IMR-90 (cell line): ENCODE measurements at regions not wholly inside any gene's neighbourhood (a gene's known extent, or its start where the extent isn't known, plus 50 kb on each side); places are given as distances from the start of the nearest gene placed in this dataset.

Experiments
- ATAC-seq: fragments of 200-7000 bp; cut with Tn5 transposase; 2 replicates; pipeline ENCODE4 v1.9.1; 2020; ENCODE audit warnings: low read depth, mild to moderate bottlenecking, moderate library complexity
- BruUV-seq: library from RNA; stranded (reverse); fragments of 400-500 nt; replicated peaks from 2 replicates; lab custom pipeline; 2021; lab: Mats Ljungman, UMichigan
- CTCF ChIA-PET: fragments of 300-600 bp; formaldehyde crosslinking; extraction: SDS; loops from one replicate; lab custom pipeline; 2021; ENCODE audit warnings: antibody characterized with exemption; lab: Yijun Ruan, JAX
- POLR2A ChIA-PET: fragments of 300-600 bp; sonication (Branson Sonifier 250); formaldehyde crosslinking; loops from one replicate; lab custom pipeline; 2022; ENCODE audit warnings: antibody characterized with exemption; ENCODE audit not compliant: unreplicated experiment; lab: Charles Lee
- DNase-seq: peaks from one replicate; pipeline ENCODE4 v3.0.0; 2013
- H2AFZ ChIP-seq: replicated peaks from 2 replicates; pipeline ENCODE3; 2013; ENCODE audit warnings: low read length, mild to moderate bottlenecking; ENCODE audit not compliant: poor library complexity
- H2AK5ac ChIP-seq: 2 replicates; pipeline ENCODE4 v1.6.1; 2013; ENCODE audit warnings: low read depth, low read length, inconsistent platforms
- H2AK9ac ChIP-seq: replicated peaks from 2 replicates; pipeline ENCODE3; 2013; ENCODE audit warnings: mild to moderate bottlenecking, low read depth, low read length, moderate library complexity; ENCODE audit not compliant: poor library complexity
- H2BK120ac ChIP-seq: 2 replicates; pipeline ENCODE4 v1.6.1; 2013; ENCODE audit warnings: low read depth, low read length, inconsistent platforms
- H2BK15ac ChIP-seq: 3 replicates; pipeline ENCODE4 v1.6.1; 2013; ENCODE audit warnings: low read depth, low read length, inconsistent platforms
- H2BK20ac ChIP-seq: 2 replicates; pipeline ENCODE4 v1.6.1; 2013; ENCODE audit warnings: low read depth, mild to moderate bottlenecking, inconsistent platforms, low read length, moderate library complexity
- H2BK5ac ChIP-seq: 2 replicates; pipeline ENCODE4 v1.6.1; 2013; ENCODE audit warnings: mild to moderate bottlenecking, low read depth, low read length, inconsistent platforms; ENCODE audit not compliant: poor library complexity, severe bottlenecking
- H3K14ac ChIP-seq: replicated peaks from 2 replicates; pipeline ENCODE4 v1.6.1; 2013; ENCODE audit warnings: low read depth, low read length, inconsistent platforms
- H3K18ac ChIP-seq: 2 replicates; pipeline ENCODE4 v1.6.1; 2013; ENCODE audit warnings: low read depth, low read length, control low read depth
- H3K23ac ChIP-seq: 2 replicates; pipeline ENCODE4 v1.6.1; 2013; ENCODE audit warnings: low read depth, low read length, inconsistent platforms
- H3K27ac ChIP-seq: 2 replicates; pipeline ENCODE4 v1.5.1; 2013; ENCODE audit warnings: mild to moderate bottlenecking, control low read depth, low read length; ENCODE audit not compliant: insufficient read depth
- H3K27me3 ChIP-seq: 2 replicates; pipeline ENCODE4 v1.6.1; 2013; ENCODE audit warnings: low read length; ENCODE audit not compliant: control insufficient read depth, insufficient read depth
- H3K36me3 ChIP-seq: 2 replicates; pipeline ENCODE4 v1.6.1; 2013; ENCODE audit warnings: low read length, mixed read lengths; ENCODE audit not compliant: control insufficient read depth, insufficient read depth
- H3K4ac ChIP-seq: 2 replicates; pipeline ENCODE4 v1.6.1; 2013; ENCODE audit warnings: low read depth, low read length, inconsistent platforms
- H3K4me1 ChIP-seq: 2 replicates; pipeline ENCODE4 v1.6.1; 2013; ENCODE audit warnings: low read length, mixed read lengths; ENCODE audit not compliant: control insufficient read depth, insufficient read depth
- H3K4me2 ChIP-seq: 2 replicates; pipeline ENCODE4 v1.6.1; 2013; ENCODE audit warnings: low read depth, mild to moderate bottlenecking, control low read depth, low read length, moderate library complexity
- H3K4me3 ChIP-seq: 2 replicates; pipeline ENCODE4 v1.5.1; 2013; ENCODE audit warnings: low read depth, mild to moderate bottlenecking, control low read depth, low read length, moderate library complexity; ENCODE audit not compliant: insufficient read depth
- H3K56ac ChIP-seq: 2 replicates; pipeline ENCODE4 v1.6.1; 2013; ENCODE audit warnings: low read length, inconsistent platforms; ENCODE audit not compliant: insufficient read depth; ENCODE audit errors: extremely low read depth
- H3K79me1 ChIP-seq, 2 experiments: 2 replicates each; pipeline ENCODE4 v1.6.1; 2013; ENCODE audit warnings: low read length in 2 of 2, inconsistent platforms in 1 of 2, low read depth in 1 of 2
- H3K9ac ChIP-seq: 2 replicates; pipeline ENCODE4 v1.6.1; 2013; ENCODE audit warnings: low read depth, low read length, control low read depth
- H3K9me1 ChIP-seq: 2 replicates; pipeline ENCODE4 v1.6.1; 2013; ENCODE audit warnings: low read length, inconsistent platforms; ENCODE audit not compliant: insufficient read depth
- H3K9me3 ChIP-seq: 2 replicates; pipeline ENCODE4 v1.6.1; 2013; ENCODE audit warnings: low read length; ENCODE audit not compliant: control insufficient read depth, insufficient read depth
- H4K20me1 ChIP-seq: 2 replicates; pipeline ENCODE4 v1.6.1; 2013; ENCODE audit warnings: low read length, inconsistent platforms; ENCODE audit not compliant: insufficient read depth
- H4K5ac ChIP-seq: 2 replicates; pipeline ENCODE4 v1.6.1; 2013; ENCODE audit warnings: mild to moderate bottlenecking, low read depth, low read length, control low read depth
- H4K8ac ChIP-seq, 2 experiments: 2 replicates each; pipeline ENCODE4 v1.6.1; 2013; ENCODE audit warnings: low read depth in 2 of 2, low read length in 2 of 2, control low read depth in 1 of 2, inconsistent platforms in 1 of 2
- H4K91ac ChIP-seq: 2 replicates; pipeline ENCODE4 v1.6.1; 2013; ENCODE audit warnings: low read depth, low read length, inconsistent platforms; ENCODE audit not compliant: insufficient read depth
- BHLHE40 ChIP-seq: fragments of 150-350 bp; IDR thresholded peaks from 2 replicates; pipeline ENCODE4 v1.6.1; 2016; ENCODE audit warnings: mild to moderate bottlenecking, low read depth, low read length
- CEBPB ChIP-seq: IDR thresholded peaks from 2 replicates; pipeline ENCODE4 v1.6.1; 2012; ENCODE audit warnings: low read depth, low read length, improper control_type of control experiment
- CHD1 ChIP-seq: IDR thresholded peaks from 2 replicates; pipeline ENCODE4 v1.6.1; 2012; ENCODE audit warnings: low read depth, low read length, improper control_type of control experiment
- FOS ChIP-seq: fragments of 150-350 bp; IDR thresholded peaks from 2 replicates; pipeline ENCODE4 v1.6.1; 2016; ENCODE audit warnings: low read depth, low read length
- MAFK ChIP-seq: IDR thresholded peaks from 2 replicates; pipeline ENCODE4 v1.6.1; 2012; ENCODE audit warnings: low read depth, low read length, improper control_type of control experiment
- MAZ ChIP-seq: IDR thresholded peaks from 2 replicates; pipeline ENCODE4 v1.6.1; 2012; ENCODE audit warnings: low read depth, mild to moderate bottlenecking, low read length, improper control_type of control experiment, moderate library complexity, borderline replicate concordance
- MXI1 ChIP-seq: IDR thresholded peaks from 2 replicates; pipeline ENCODE4 v1.6.1; 2012; ENCODE audit warnings: low read depth, mild to moderate bottlenecking, low read length, moderate library complexity, borderline replicate concordance
- NFE2L2 ChIP-seq: fragments of 150-350 bp; IDR thresholded peaks from 2 replicates; pipeline ENCODE4 v1.6.1; 2016; ENCODE audit warnings: low read depth, mild to moderate bottlenecking, low read length
- POLR2A ChIP-seq: IDR thresholded peaks from 2 replicates; pipeline ENCODE4 v1.6.1; 2012; ENCODE audit warnings: mild to moderate bottlenecking, low read depth, low read length
- RAD21 ChIP-seq: IDR thresholded peaks from 2 replicates; pipeline ENCODE4 v1.6.1; 2012; ENCODE audit warnings: low read length, improper control_type of control experiment
- RCOR1 ChIP-seq: IDR thresholded peaks from 2 replicates; pipeline ENCODE4 v1.6.1; 2012; ENCODE audit warnings: mild to moderate bottlenecking, low read length, improper control_type of control experiment; ENCODE audit not compliant: insufficient replicate concordance
- RFX5 ChIP-seq: IDR thresholded peaks from 2 replicates; pipeline ENCODE4 v1.8.0; 2012; ENCODE audit warnings: low read depth, mild to moderate bottlenecking, low read length, moderate library complexity
- SMC3 ChIP-seq: fragments of 150-350 bp; IDR thresholded peaks from 2 replicates; pipeline ENCODE4 v1.6.1; 2016; ENCODE audit warnings: low read depth, mild to moderate bottlenecking, antibody characterized with exemption, low read length, moderate library complexity
- WGBS, 2 experiments: methylation state at CpG; one replicate each; pipeline versions ENCODE4 v1.1.5 to v1.1.7; 2013; ENCODE audit warnings: missing lambda C conversion rate in 2 of 2; ENCODE audit not compliant: insufficient read length in 1 of 2; ENCODE audit errors: extremely low coverage in 2 of 2; 5-methylcytosine and 5-hydroxymethylcytosine counted together
- dilution Hi-C: fragments of 300-500 bp; cut with HindIII; formaldehyde crosslinking; loops from one replicate; pipeline ENCODE4 v1.14.3; 2018; ENCODE audit warnings: low sequenced_read_pairs; ENCODE audit not compliant: unreplicated experiment
- in situ Hi-C: fragments of 300-500 bp; cut with MboI; formaldehyde crosslinking; loops from 3 replicates; pipeline ENCODE4 v1.14.3; 2019; ENCODE audit warnings: low sequenced_read_pairs, inconsistent platforms, mixed read lengths
- intact Hi-C: fragments of 100-400 bp; cut with micrococcal nuclease; formaldehyde crosslinking; loops from 2 replicates; pipeline ENCODE4 v1.10.0; 2022
- TF ChIP-seq, protein P1 (sequence below): fragments of 150-350 bp; IDR thresholded peaks from 2 replicates; pipeline ENCODE4 v1.6.1; 2016; ENCODE audit warnings: low read depth, mild to moderate bottlenecking, low read length, moderate library complexity, borderline replicate concordance
- TF ChIP-seq, protein P2 (sequence below): conservative IDR thresholded peaks from 2 replicates; pipeline ENCODE4 v1.5.1; 2012; ENCODE audit warnings: mild to moderate bottlenecking, low read depth, low read length, improper control_type of control experiment
- TF ChIP-seq, protein P3 (sequence below): fragments of 150-350 bp; IDR thresholded peaks from 2 replicates; pipeline ENCODE4 v1.6.1; 2017; ENCODE audit warnings: mild to moderate bottlenecking, antibody characterized with exemption, low read length, low read depth

DNA sequence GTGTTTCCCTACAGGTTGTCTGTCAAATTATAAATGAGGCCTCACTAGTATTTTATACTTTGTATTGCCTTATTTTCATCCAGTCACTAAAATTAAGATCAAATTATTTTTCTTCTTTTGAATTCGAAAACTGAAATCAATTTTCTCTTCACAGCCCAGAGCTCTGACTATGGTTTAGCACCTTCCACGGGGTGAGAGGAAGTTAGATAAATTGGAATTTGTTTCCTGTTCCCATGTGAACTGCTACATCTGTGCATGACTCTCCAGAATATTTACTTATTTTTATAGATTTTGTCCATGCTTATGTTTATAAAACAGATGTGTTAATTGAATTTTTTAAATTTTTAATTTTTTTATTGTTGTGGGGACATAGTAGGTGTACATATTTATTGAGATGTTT, 656.5 kb downstream of the IRS1 start:
- H3K4me1 ChIP-seq: no peaks in the 10 kb centered on the region
- H3K9me3 ChIP-seq: no peaks in the 10 kb centered on the region
- no peak overlapping the region for H3K4me3 ChIP-seq
- H4K5ac ChIP-seq: no peak overlapping the region
- in situ Hi-C loops: no loop called here
- no peak overlapping the region for H3K14ac ChIP-seq
- dilution Hi-C loops: no loop called here
- no peak overlapping the region for H4K8ac ChIP-seq
- H3K56ac ChIP-seq: no peak overlapping the region
- POLR2A ChIA-PET: interaction anchor here (0.5 kb wide), 1 partner anchor 43 kb away, joined by 3 read pairs; no protein-coding TSS in a partner anchor
- H3K9ac ChIP-seq: no peak overlapping the region
- no peaks in the 10 kb centered on the region for H3K79me1 ChIP-seq
- no peak overlapping the region for H3K27ac ChIP-seq
- H4K91ac ChIP-seq: no peak overlapping the region
- BruUV-seq: no TSS peak
- no peaks in the 10 kb centered on the region for H3K9me1 ChIP-seq
- no peak overlapping the region for H2BK20ac ChIP-seq
- no peak overlapping the region for H2AK9ac ChIP-seq
- no peak for DNase-seq
- TF ChIP-seq CEBPB (no peak), MAFK (no peak), RFX5 (no peak), POLR2A (no peak), MAZ (no peak), RAD21 (no peak), SMC3 (no peak), BHLHE40 (no peak), NFE2L2 (no peak), MXI1 (no peak), FOS (no peak), RCOR1 (no peak), CHD1 (no peak)
- TF ChIP-seq, protein P1, sequence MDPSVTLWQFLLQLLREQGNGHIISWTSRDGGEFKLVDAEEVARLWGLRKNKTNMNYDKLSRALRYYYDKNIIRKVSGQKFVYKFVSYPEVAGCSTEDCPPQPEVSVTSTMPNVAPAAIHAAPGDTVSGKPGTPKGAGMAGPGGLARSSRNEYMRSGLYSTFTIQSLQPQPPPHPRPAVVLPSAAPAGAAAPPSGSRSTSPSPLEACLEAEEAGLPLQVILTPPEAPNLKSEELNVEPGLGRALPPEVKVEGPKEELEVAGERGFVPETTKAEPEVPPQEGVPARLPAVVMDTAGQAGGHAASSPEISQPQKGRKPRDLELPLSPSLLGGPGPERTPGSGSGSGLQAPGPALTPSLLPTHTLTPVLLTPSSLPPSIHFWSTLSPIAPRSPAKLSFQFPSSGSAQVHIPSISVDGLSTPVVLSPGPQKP: no peak
- TF ChIP-seq, protein P2, sequence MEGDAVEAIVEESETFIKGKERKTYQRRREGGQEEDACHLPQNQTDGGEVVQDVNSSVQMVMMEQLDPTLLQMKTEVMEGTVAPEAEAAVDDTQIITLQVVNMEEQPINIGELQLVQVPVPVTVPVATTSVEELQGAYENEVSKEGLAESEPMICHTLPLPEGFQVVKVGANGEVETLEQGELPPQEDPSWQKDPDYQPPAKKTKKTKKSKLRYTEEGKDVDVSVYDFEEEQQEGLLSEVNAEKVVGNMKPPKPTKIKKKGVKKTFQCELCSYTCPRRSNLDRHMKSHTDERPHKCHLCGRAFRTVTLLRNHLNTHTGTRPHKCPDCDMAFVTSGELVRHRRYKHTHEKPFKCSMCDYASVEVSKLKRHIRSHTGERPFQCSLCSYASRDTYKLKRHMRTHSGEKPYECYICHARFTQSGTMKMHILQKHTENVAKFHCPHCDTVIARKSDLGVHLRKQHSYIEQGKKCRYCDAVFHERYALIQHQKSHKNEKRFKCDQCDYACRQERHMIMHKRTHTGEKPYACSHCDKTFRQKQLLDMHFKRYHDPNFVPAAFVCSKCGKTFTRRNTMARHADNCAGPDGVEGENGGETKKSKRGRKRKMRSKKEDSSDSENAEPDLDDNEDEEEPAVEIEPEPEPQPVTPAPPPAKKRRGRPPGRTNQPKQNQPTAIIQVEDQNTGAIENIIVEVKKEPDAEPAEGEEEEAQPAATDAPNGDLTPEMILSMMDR: no peak
- TF ChIP-seq, protein P3, sequence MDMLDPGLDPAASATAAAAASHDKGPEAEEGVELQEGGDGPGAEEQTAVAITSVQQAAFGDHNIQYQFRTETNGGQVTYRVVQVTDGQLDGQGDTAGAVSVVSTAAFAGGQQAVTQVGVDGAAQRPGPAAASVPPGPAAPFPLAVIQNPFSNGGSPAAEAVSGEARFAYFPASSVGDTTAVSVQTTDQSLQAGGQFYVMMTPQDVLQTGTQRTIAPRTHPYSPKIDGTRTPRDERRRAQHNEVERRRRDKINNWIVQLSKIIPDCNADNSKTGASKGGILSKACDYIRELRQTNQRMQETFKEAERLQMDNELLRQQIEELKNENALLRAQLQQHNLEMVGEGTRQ: no peak
- H2AFZ ChIP-seq: no peak overlapping the region
- H2AK5ac ChIP-seq: no peak overlapping the region
- H2BK120ac ChIP-seq: no peak overlapping the region
- intact Hi-C loops: no loop called here
- no peak overlapping the region for H3K23ac ChIP-seq
- H3K4me2 ChIP-seq: no peak overlapping the region
- no peaks in the 10 kb centered on the region for H3K27me3 ChIP-seq
- H2BK5ac ChIP-seq: no peak overlapping the region
- WGBS, 2 experiments: no CpG with 5 or more reads among the region's 2 CpGs
- no peaks in the 10 kb centered on the region for H4K20me1 ChIP-seq
- H2BK15ac ChIP-seq: no peak overlapping the region
- no peak overlapping the region for H3K18ac ChIP-seq
- no peak for ATAC-seq
- no peak overlapping the region for H3K4ac ChIP-seq
- CTCF ChIA-PET: no interaction called here
- no peaks in the 10 kb centered on the region for H3K36me3 ChIP-seq
